Pancreas (tissue), 10 donors: ENCODE measurements at regions not wholly inside any gene's neighbourhood (a gene's known extent, or its start where the extent isn't known, plus 50 kb on each side); places are given as distances from the start of the nearest gene placed in this dataset.

ENCODE experiments used
- ATAC-seq, 4 donors: fragments of 200-7000 bp; cut with Tn5 transposase; one replicate each; pipeline versions ENCODE4 v1.8.0 to v1.9.1; 2020; ENCODE audit warnings: mild to moderate bottlenecking in 4 of 4, moderate library complexity in 4 of 4
- DNase-seq, 6 donors: peaks; one replicate each; pipeline ENCODE4 v3.0.0-alpha.2; 2020
- FAIRE-seq: peaks from 2 replicates; lab custom pipeline; 2012; peaks lifted over from hg19 to GRCh38; lab: Jason Lieb, UNC
- H3K27ac ChIP-seq, 4 donors: fragments of 200-600 bp; sonication (generic); 1 replicate in 3 of 4; 2 replicates in 1 of 4; pipeline versions ENCODE4 v1.5.0 to v1.8.0; 2020
- H3K27me3 ChIP-seq, 4 donors: fragments of 200-600 bp; one replicate each; pipeline ENCODE4 v1.8.0; 2021
- H3K36me3 ChIP-seq, 3 donors: fragments of 200-600 bp; sonication (generic) in 1 of 3; one replicate each; pipeline versions ENCODE4 v1.5.0 to v1.8.0; 2020 to 2021
- H3K4me1 ChIP-seq, 3 donors: fragments of 200-600 bp; one replicate each; pipeline ENCODE4 v1.8.0; 2021
- H3K4me3 ChIP-seq, 4 donors: fragments of 200-600 bp; sonication (generic) in 2 of 4; one replicate each; pipeline versions ENCODE4 v1.5.0 to v1.8.0; 2020 to 2021
- H3K9me3 ChIP-seq, 4 donors: fragments of 200-600 bp; one replicate each; pipeline ENCODE4 v1.8.0; 2021
- WGBS, 2 donors: extraction: QIAGEN DNeasy Blood & Tissue Kit; methylation state at CpG; one replicate each; pipeline ENCODE4 v1.1.7; 2013; 5-methylcytosine and 5-hydroxymethylcytosine counted together
- intact Hi-C, 3 donors: fragments of 100-400 bp; cut with DNase I; formaldehyde crosslinking; loops; one replicate each; pipeline versions ENCODE4 v1.11.1 to v1.14.2; 2022
- TF ChIP-seq, protein P1 (sequence below), 4 donors: fragments of 200-600 bp; sonication (generic) in 3 of 4; IDR thresholded peaks; one replicate each; pipeline versions ENCODE4 v1.5.0 to v1.8.0; 2021; ENCODE audit warnings: antibody characterized with exemption in 4 of 4
- donor health status: healthy with polysubstance abuse.
- donor health status: DM: no; HTN: no; CAD: no; lungs with moderate emphysema.
- donor health status: DM: no; HTN: no; CAD: no.
- donor health status: control.
- donor health status: control.
- donor health status: Bipolar disorder and iron deficiency.
- donor health status: DM: yes; HTN: yes; CAD: no.
- donor health status: DM: no; HTN: no; CAD: no.
- donor health status: DM: no; HTN: no; CAD: no.
- donor health status: DM: yes; HTN: yes; CAD: no.

DNA sequence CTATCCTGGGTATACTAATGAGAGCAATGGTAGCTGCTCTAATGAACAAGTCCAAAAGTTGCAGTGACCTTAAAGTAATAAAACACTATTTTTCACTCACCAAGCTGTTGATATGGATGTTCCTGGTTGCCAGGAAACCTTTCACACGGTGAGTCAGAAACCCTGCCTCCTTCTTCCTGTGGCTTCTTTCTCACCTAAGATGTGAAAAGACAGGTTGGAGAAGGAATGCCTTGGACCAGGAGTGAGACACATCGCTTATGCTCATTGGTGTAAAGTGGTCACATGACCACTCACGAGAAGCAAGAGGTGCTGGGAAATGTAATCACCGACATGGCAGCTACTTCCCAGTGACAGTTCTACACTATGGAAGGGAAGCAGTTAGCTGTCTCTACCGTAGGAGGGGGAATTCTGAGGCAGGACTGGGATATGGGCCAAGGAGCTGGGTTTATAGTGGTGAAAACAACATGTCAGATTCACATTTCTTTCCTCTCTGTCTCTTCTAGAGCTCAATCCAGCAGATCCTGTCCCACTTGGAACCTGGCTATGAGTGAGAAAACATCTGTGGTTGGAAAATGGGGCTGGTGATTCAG, 320.4 kb upstream of the KLF4 start:
- no peaks in the 10 kb centered on the region for H3K4me1 ChIP-seq
- FAIRE-seq (no peak), ATAC-seq (peak in 2 of 4 donors; percentile 16 to 47), DNase-seq (no peak)
- no peaks in the 10 kb centered on the region for H3K9me3 ChIP-seq
- H3K27me3 ChIP-seq = no peaks in the 10 kb centered on the region
- TF ChIP-seq, protein P1, sequence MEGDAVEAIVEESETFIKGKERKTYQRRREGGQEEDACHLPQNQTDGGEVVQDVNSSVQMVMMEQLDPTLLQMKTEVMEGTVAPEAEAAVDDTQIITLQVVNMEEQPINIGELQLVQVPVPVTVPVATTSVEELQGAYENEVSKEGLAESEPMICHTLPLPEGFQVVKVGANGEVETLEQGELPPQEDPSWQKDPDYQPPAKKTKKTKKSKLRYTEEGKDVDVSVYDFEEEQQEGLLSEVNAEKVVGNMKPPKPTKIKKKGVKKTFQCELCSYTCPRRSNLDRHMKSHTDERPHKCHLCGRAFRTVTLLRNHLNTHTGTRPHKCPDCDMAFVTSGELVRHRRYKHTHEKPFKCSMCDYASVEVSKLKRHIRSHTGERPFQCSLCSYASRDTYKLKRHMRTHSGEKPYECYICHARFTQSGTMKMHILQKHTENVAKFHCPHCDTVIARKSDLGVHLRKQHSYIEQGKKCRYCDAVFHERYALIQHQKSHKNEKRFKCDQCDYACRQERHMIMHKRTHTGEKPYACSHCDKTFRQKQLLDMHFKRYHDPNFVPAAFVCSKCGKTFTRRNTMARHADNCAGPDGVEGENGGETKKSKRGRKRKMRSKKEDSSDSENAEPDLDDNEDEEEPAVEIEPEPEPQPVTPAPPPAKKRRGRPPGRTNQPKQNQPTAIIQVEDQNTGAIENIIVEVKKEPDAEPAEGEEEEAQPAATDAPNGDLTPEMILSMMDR (IDR thresholded peaks at IDR 0.05) = no peak
- H3K4me3 ChIP-seq = no peak overlapping the region
- intact Hi-C loops = no loop called here
- no peak overlapping the region for H3K27ac ChIP-seq
- no peaks in the 10 kb centered on the region for H3K36me3 ChIP-seq
- WGBS, 2 donors = 51 to 66% methylated on average over 5 of the region's 5 CpGs

DNA sequence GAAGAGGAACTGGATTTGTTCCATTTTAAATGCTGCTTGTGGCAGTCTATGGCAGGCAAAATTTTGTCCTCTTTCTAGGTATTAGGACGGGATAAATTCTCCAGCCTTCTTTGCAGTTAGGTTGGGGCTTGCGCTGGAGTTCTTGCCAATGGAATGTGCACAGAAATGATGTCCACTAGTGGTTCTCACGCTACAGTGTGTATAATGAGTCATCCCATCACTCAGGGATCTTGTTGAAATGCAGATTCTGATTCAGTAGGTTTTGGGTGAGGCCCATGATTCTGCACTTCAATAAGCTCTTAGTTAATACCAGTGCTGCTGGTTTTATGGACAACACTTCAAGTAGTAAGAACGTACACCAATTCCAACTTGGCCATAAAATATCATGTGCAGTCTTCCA, 317.6 kb upstream of the KLF4 start:
- Histone ChIP-seq H3K9me3 (no peaks in the 10 kb centered on the region), H3K27me3 (no peaks in the 10 kb centered on the region), H3K27ac (no peak overlapping the region), H3K4me3 (no peak overlapping the region), H3K4me1 (no peaks in the 10 kb centered on the region), H3K36me3 (no peaks in the 10 kb centered on the region)
- ATAC-seq (no peak), FAIRE-seq (no peak), DNase-seq (no peak)
- WGBS, 2 donors = 72 to 79% methylated on average over 4 of the region's 4 CpGs
- intact Hi-C loops = no loop called here
- TF ChIP-seq, protein P1 (IDR thresholded peaks at IDR 0.05) = no peak

DNA sequence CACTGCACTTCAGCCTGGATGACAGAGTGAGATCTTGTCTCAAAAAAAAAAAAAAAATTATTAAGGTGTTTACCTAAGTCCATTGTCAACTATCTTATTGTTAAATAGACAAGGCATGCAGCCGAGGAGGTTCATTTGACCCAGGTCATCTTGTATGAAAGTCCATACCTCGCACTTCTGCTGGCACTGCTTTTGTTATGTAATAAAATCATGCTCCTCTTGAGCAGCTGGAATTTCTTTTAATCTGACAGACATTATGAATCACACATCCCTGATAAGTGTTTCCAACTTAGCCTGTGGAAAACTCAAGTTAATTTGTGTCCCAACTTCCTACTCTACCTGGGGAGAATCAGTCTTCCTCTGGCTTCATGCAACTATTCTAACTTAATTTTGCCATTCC, 315.6 kb upstream of the KLF4 start:
- H3K4me3 ChIP-seq = no peak overlapping the region
- H3K9me3 ChIP-seq = no peaks in the 10 kb centered on the region
- H3K27ac ChIP-seq = no peak overlapping the region
- no peaks in the 10 kb centered on the region for H3K36me3 ChIP-seq
- 48 to 53% methylated on average over 2 of the region's 2 CpGs for WGBS, 2 donors
- FAIRE-seq (no peak), DNase-seq (no peak), ATAC-seq (no peak)
- TF ChIP-seq, protein P1 (IDR thresholded peaks at IDR 0.05) = no peak
- intact Hi-C loops = no loop called here
- no peaks in the 10 kb centered on the region for H3K4me1 ChIP-seq
- no peaks in the 10 kb centered on the region for H3K27me3 ChIP-seq

DNA sequence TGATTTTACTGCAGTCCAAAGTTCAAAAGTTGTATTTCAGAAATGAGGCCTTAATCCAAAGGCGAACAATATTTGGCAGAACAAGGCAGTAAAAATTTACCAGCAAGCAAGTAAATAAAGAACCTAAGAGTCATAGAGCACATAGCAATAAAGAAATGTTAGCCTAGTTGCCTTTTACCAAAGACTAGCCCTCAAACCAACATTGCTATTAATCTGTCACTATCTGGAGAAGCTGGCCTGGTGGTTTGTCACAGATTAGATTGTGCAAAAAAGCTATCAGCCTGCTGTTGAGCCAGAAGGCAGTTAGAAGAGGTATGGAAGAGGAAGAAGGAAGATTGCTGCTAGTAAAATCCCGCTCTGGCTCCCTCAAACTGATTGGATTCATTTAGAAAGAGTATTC, 304.7 kb upstream of the KLF4 start:
- no peak for ATAC-seq

DNA sequence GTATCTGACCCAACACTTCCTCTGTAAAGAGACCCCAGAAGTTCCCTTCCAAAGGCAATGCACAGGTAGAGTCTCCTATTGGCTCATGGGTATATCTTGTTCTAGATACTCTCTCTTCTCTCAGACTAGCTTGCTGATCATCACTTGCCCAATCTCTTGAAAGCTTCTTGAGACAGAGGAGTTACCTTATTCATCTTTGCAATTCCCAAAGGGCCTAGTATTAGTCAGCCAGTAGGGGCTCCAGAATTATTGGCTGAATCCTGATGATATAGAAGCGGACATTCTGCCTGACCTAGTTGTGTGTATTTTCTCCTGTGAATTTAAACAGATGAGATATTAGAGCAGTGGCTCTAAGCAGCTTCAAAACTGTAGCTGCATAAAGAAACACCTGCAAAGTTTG, 304.0 kb upstream of the KLF4 start:
- Histone ChIP-seq H3K27ac (no peak overlapping the region), H3K27me3 (no peaks in the 10 kb centered on the region), H3K36me3 (no peaks in the 10 kb centered on the region), H3K9me3 (no peaks in the 10 kb centered on the region), H3K4me1 (no peaks in the 10 kb centered on the region), H3K4me3 (no peak overlapping the region)
- FAIRE-seq (no peak), ATAC-seq (no peak), DNase-seq (no peak)
- WGBS, 2 donors = 59 to 69% methylated on average over 1 of the region's 1 CpG
- TF ChIP-seq, protein P1 (IDR thresholded peaks at IDR 0.05) = no peak
- intact Hi-C loops = no loop called here

More for the DNA sequence above, 304.7 kb upstream of the KLF4 start:
- DNase-seq (no peak), FAIRE-seq (peak; percentile 57)
- H3K27ac ChIP-seq = no peak overlapping the region
- H3K4me1 ChIP-seq = no peaks in the 10 kb centered on the region
- intact Hi-C loops = no loop called here
- H3K4me3 ChIP-seq = no peak overlapping the region
- H3K27me3 ChIP-seq = no peaks in the 10 kb centered on the region
- WGBS, 2 donors = 61 to 82% methylated on average over 2 of the region's 2 CpGs
- TF ChIP-seq, protein P1 (IDR thresholded peaks at IDR 0.05) = no peak
- H3K9me3 ChIP-seq = no peaks in the 10 kb centered on the region
- H3K36me3 ChIP-seq = no peaks in the 10 kb centered on the region
